Endothelial cell (in vitro differentiated cells): ENCODE measurements at regions not wholly inside any gene's neighbourhood (a gene's known extent, or its start where the extent isn't known, plus 50 kb on each side); places are given as distances from the start of the nearest gene placed in this dataset.

Source experiments
- DNase-seq: peaks from one replicate; pipeline ENCODE4 v3.0.0; 2021; ENCODE audit warnings: low spot score
- H3K27ac Mint-ChIP-seq: one replicate; pipeline ENCODE4 v1.8.0; 2021; ENCODE audit warnings: mixed read lengths, inconsistent platforms; ENCODE audit not compliant: unreplicated experiment
- H3K27me3 Mint-ChIP-seq: one replicate; pipeline ENCODE4 v1.8.0; 2021; ENCODE audit warnings: mild to moderate bottlenecking, moderate library complexity, mixed read lengths, inconsistent platforms; ENCODE audit not compliant: unreplicated experiment
- H3K36me3 Mint-ChIP-seq: one replicate; pipeline ENCODE4 v1.8.0; 2021; ENCODE audit warnings: mild to moderate bottlenecking, low read depth, mixed read lengths, inconsistent platforms; ENCODE audit not compliant: unreplicated experiment
- H3K4me1 Mint-ChIP-seq: one replicate; pipeline ENCODE4 v1.8.0; 2021; ENCODE audit warnings: mild to moderate bottlenecking, mixed read lengths, inconsistent platforms; ENCODE audit not compliant: unreplicated experiment
- H3K4me3 Mint-ChIP-seq: one replicate; pipeline ENCODE4 v1.8.0; 2021; ENCODE audit warnings: mild to moderate bottlenecking, mixed read lengths, inconsistent platforms; ENCODE audit not compliant: unreplicated experiment
- H3K9me3 Mint-ChIP-seq: one replicate; pipeline ENCODE4 v1.8.0; 2021; ENCODE audit warnings: mixed read lengths, inconsistent platforms; ENCODE audit not compliant: unreplicated experiment
- TF ChIP-seq, protein P1 (sequence below): fragments of 200-600 bp; sonication (generic); IDR thresholded peaks from one replicate; pipeline ENCODE4 v1.5.0; 2021; ENCODE audit warnings: antibody characterized with exemption; ENCODE audit not compliant: unreplicated experiment

DNA sequence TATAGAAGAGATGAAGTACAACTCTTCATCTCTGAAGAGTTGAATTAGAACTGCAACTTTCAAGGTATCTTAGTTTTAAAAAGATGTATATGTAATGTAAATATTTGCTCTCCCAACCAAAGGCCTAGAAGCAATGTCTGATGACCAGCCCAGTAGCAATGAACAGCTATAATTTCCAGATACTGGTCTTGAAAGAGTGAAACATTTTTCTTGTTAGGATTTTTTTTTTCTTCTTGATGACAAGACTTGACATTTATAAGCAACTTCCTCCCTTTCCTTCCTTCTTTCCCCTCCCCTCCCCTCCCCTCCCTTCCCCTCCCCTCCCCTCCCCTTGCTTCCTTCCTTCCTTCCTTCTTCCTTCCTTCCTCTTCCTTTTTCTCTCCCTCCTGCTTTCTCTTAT is 423.4 kb downstream of the ZIC1 start:
- DNase-seq: no peak
- H3K4me1 Mint-ChIP-seq: no peaks in the 10 kb centered on the region
- no peaks in the 10 kb centered on the region for H3K36me3 Mint-ChIP-seq
- H3K4me3 Mint-ChIP-seq: no peak overlapping the region
- H3K9me3 Mint-ChIP-seq: no peaks in the 10 kb centered on the region
- H3K27me3 Mint-ChIP-seq: no peaks in the 10 kb centered on the region
- H3K27ac Mint-ChIP-seq: no peak overlapping the region
- TF ChIP-seq, protein P1, sequence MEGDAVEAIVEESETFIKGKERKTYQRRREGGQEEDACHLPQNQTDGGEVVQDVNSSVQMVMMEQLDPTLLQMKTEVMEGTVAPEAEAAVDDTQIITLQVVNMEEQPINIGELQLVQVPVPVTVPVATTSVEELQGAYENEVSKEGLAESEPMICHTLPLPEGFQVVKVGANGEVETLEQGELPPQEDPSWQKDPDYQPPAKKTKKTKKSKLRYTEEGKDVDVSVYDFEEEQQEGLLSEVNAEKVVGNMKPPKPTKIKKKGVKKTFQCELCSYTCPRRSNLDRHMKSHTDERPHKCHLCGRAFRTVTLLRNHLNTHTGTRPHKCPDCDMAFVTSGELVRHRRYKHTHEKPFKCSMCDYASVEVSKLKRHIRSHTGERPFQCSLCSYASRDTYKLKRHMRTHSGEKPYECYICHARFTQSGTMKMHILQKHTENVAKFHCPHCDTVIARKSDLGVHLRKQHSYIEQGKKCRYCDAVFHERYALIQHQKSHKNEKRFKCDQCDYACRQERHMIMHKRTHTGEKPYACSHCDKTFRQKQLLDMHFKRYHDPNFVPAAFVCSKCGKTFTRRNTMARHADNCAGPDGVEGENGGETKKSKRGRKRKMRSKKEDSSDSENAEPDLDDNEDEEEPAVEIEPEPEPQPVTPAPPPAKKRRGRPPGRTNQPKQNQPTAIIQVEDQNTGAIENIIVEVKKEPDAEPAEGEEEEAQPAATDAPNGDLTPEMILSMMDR: no peak

GRCh38 chr3:147836330-147836729 is 427.2 kb downstream of the ZIC1 start:
- no peaks in the 10 kb centered on the region for H3K4me1 Mint-ChIP-seq
- no peak overlapping the region for H3K4me3 Mint-ChIP-seq
- no peaks in the 10 kb centered on the region for H3K36me3 Mint-ChIP-seq
- H3K9me3 Mint-ChIP-seq: no peaks in the 10 kb centered on the region
- no peak for DNase-seq
- TF ChIP-seq, protein P1: no peak
- H3K27me3 Mint-ChIP-seq: no peaks in the 10 kb centered on the region
- no peak overlapping the region for H3K27ac Mint-ChIP-seq

GRCh38 chr3:147838652-147839051 is 429.5 kb downstream of the ZIC1 start:
- no peak overlapping the region for H3K27ac Mint-ChIP-seq
- TF ChIP-seq, protein P1: no peak
- DNase-seq: no peak
- no peaks in the 10 kb centered on the region for H3K27me3 Mint-ChIP-seq
- H3K9me3 Mint-ChIP-seq: no peaks in the 10 kb centered on the region
- H3K36me3 Mint-ChIP-seq: no peaks in the 10 kb centered on the region
- no peaks in the 10 kb centered on the region for H3K4me1 Mint-ChIP-seq
- no peak overlapping the region for H3K4me3 Mint-ChIP-seq

DNA sequence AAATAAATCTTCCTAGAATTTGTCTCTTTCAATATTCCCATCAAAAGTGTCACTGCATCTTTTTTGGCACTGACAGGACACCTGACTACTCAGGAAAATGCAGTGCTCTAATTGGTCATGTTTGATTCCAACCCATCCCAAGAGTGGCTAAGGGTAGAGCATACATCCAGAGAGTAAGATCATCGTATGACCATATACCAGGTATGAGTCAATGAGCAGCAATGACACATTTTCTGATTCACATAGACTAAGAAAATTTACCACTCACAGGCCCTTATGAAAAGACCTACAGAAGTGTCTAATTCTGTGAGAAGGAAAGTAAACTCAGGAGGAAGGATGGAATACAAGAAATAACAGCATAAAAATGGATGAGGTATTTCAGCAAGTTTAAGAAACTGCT is 434.2 kb downstream of the ZIC1 start:
- Mint-ChIP-seq H3K4me1 (no peaks in the 10 kb centered on the region), H3K9me3 (no peaks in the 10 kb centered on the region), H3K36me3 (no peaks in the 10 kb centered on the region), H3K27ac (no peak overlapping the region), H3K27me3 (no peaks in the 10 kb centered on the region), H3K4me3 (no peak overlapping the region)
- TF ChIP-seq, protein P1: no peak
- no peak for DNase-seq

DNA sequence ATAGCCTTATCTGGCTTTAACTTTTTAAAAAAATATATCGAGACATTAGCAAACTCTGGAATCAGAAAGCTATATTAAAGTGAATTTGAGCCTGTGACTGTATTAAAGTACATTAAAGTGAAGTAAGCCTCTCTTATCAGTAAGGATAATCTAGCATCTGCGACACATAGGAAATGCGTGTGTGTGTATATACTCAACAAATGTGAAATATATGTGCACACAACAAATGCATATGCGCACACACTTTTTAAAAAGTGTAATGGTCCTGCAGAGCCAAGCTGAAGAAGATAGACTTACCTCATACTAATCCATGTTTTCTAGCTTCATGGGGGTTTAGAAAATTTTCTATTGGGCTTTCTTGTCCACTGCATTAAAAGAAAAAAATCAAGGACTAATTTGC is 437.1 kb downstream of the ZIC1 start:
- TF ChIP-seq, protein P1: no peak
- no peak overlapping the region for H3K27ac Mint-ChIP-seq
- no peaks in the 10 kb centered on the region for H3K36me3 Mint-ChIP-seq
- H3K4me3 Mint-ChIP-seq: no peak overlapping the region
- DNase-seq: no peak
- no peaks in the 10 kb centered on the region for H3K27me3 Mint-ChIP-seq
- H3K9me3 Mint-ChIP-seq: no peaks in the 10 kb centered on the region
- no peaks in the 10 kb centered on the region for H3K4me1 Mint-ChIP-seq
